ENCODE measurements at regions not wholly inside any gene's neighbourhood (a gene's known extent, or its start where the extent isn't known, plus 50 kb on each side); places are given as distances from the start of the nearest gene placed in this dataset.
"Not testable (repeated sequence)": the region's sequence is repeated elsewhere in the genome, so short reads cannot be mapped to it uniquely, and the experiment has no call there.

DNA sequence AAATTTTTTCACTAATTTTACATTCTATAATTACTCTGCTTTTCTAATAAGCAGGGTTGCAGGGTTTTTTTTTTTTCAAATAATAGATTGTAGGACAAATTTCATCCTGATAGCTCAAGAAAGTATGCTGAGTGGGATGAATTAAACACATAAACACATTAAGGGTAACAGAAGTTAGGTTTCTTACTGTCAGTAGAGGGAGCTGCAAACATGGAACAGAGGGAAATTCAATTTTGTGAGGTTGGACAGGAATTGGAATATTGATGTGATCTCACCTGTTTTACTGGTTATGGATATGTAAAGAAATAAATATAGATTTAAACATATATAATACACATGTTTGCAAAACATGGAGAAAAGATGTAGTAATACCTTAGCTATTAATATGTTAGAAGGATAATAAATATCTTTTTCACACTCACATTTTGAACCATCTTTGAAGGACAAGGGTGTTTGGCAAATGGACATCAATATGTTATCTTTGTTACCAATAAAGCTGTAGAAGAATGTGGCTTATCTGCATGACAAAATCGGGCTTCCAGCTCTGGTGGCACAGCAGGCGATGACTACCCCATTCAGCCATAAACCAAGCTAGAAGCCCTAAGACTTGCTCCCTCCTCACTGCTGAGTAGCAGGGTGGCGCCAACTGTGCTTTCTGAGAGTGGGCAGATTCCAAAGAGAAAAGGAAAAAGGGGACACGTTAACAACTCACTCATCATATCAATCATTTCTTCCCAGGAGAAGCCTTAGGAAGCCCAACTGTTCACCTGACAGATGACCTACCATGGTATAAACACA lies 1257.4 kb downstream of the GATA3 start:
- H3K9me3 ChIP-seq (ENCODE audit: control insufficient read depth in 2 of 2, insufficient read depth in 1 of 2, low read depth in 1 of 2, low read length in 1 of 2), result peaks cover 0 to 2% of the 10 kb centered on the region in 2 donors
- H3K27me3 ChIP-seq (ENCODE audit: control insufficient read depth in 1 of 2, insufficient read depth in 2 of 2, low read length in 2 of 2), result no peaks in the 10 kb centered on the region
- H3K36me3 ChIP-seq (ENCODE audit: control insufficient read depth in 2 of 2, insufficient read depth in 2 of 2, low read length in 1 of 2), result no peaks in the 10 kb centered on the region
- no peak overlapping the region for H3K4me3 ChIP-seq (ENCODE audit: low read depth in 1 of 2, low read length in 2 of 2)
- WGBS, 2 donors, result 69 to 80% methylated on average over 4 of the region's 4 CpGs
- H3K4me1 ChIP-seq (ENCODE audit: control insufficient read depth in 2 of 2, insufficient read depth in 2 of 2, low read length in 1 of 2), result no peaks in the 10 kb centered on the region
- no peak overlapping the region for H3K27ac ChIP-seq (ENCODE audit: low read depth in 2 of 2, low read length in 1 of 2)

DNA sequence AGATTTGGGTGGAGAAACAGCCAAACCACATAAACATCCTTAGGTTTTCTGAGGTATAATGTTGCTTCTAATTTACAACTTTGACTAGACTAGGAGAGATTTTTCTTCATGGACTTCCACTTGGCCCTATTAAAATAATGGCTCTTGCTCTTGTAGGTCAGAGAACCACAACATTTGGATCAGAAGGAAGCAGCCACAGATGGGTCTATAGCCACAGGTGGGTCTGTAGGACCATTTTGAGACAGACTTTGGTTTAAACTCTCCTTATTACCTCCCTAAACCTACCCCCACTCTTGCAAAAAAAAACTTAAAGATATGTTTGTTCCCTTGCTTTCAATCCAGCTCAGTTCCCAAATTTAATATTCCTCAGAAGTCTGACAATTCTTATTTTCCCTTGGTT lies 1260.8 kb downstream of the GATA3 start:
- Histone ChIP-seq H3K9me3 (ENCODE audit: control insufficient read depth in 2 of 2, insufficient read depth in 1 of 2, low read depth in 1 of 2, low read length in 1 of 2) (peaks cover 0 to 2% of the 10 kb centered on the region in 2 donors), H3K4me1 (ENCODE audit: control insufficient read depth in 2 of 2, insufficient read depth in 2 of 2, low read length in 1 of 2) (no peaks in the 10 kb centered on the region), H3K36me3 (ENCODE audit: control insufficient read depth in 2 of 2, insufficient read depth in 2 of 2, low read length in 1 of 2) (no peaks in the 10 kb centered on the region), H3K27me3 (ENCODE audit: control insufficient read depth in 1 of 2, insufficient read depth in 2 of 2, low read length in 2 of 2) (no peaks in the 10 kb centered on the region), H3K27ac (ENCODE audit: low read depth in 2 of 2, low read length in 1 of 2) (no peak overlapping the region), H3K4me3 (ENCODE audit: low read depth in 1 of 2, low read length in 2 of 2) (no peak overlapping the region)

DNA sequence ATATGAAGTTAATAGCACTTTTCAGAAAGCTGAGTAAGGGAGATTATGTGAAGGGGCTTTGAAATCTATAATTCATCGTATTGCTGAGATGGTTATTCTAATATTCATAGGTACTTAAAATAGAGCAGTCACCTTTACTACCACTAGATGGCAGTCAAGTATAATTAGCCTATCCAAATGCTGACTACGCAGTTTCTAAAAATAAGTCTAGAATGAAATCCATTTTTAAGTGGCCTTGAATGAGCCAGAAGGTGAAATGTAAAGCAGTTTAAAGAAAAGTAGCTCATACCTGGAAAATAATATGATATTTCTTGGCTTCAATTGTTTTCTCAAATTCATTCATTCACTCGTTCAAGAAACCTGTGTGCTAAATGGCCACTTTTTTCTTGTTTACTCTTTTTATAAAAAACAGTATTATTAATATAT lies 1277.1 kb downstream of the GATA3 start:
- 18 to 19% methylated on average over 3 of the region's 3 CpGs for WGBS, 2 donors
- Histone ChIP-seq H3K36me3 (ENCODE audit: control insufficient read depth in 2 of 2, insufficient read depth in 2 of 2, low read length in 1 of 2) (no peaks in the 10 kb centered on the region), H3K4me1 (ENCODE audit: control insufficient read depth in 2 of 2, insufficient read depth in 2 of 2, low read length in 1 of 2) (no peaks in the 10 kb centered on the region), H3K27ac (ENCODE audit: low read depth in 2 of 2, low read length in 1 of 2) (no peak overlapping the region), H3K9me3 (ENCODE audit: control insufficient read depth in 2 of 2, insufficient read depth in 1 of 2, low read depth in 1 of 2, low read length in 1 of 2) (no peaks in the 10 kb centered on the region), H3K27me3 (ENCODE audit: control insufficient read depth in 1 of 2, insufficient read depth in 2 of 2, low read length in 2 of 2) (no peaks in the 10 kb centered on the region), H3K4me3 (ENCODE audit: low read depth in 1 of 2, low read length in 2 of 2) (no peak overlapping the region)

DNA sequence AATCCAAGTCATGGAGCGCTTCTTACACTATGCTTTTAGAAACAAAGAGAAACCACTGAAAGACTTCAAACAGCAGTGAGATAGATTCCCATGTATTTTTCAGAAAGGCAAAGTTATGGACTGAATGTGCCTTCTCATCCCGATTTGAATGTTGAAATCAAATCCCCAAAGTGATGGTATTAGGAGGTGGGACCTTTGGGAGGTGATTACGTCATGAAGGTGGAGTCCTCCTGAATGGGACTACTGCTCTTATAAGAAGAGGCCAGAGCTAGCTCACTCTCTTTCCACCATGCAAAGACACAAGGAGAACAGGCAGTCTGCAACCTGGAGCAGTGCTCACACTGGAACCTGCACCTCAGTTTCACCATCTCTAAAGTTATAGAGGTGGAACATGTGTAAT lies 1279.8 kb downstream of the GATA3 start:
- Histone ChIP-seq H3K4me3 (ENCODE audit: low read depth in 1 of 2, low read length in 2 of 2) (no peak overlapping the region), H3K4me1 (ENCODE audit: control insufficient read depth in 2 of 2, insufficient read depth in 2 of 2, low read length in 1 of 2) (no peaks in the 10 kb centered on the region), H3K27ac (ENCODE audit: low read depth in 2 of 2, low read length in 1 of 2) (no peak overlapping the region), H3K9me3 (ENCODE audit: control insufficient read depth in 2 of 2, insufficient read depth in 1 of 2, low read depth in 1 of 2, low read length in 1 of 2) (no peaks in the 10 kb centered on the region), H3K27me3 (ENCODE audit: control insufficient read depth in 1 of 2, insufficient read depth in 2 of 2, low read length in 2 of 2) (no peaks in the 10 kb centered on the region), H3K36me3 (ENCODE audit: control insufficient read depth in 2 of 2, insufficient read depth in 2 of 2, low read length in 1 of 2) (no peaks in the 10 kb centered on the region)
- 85 to 89% methylated on average over 3 of the region's 3 CpGs for WGBS, 2 donors

DNA sequence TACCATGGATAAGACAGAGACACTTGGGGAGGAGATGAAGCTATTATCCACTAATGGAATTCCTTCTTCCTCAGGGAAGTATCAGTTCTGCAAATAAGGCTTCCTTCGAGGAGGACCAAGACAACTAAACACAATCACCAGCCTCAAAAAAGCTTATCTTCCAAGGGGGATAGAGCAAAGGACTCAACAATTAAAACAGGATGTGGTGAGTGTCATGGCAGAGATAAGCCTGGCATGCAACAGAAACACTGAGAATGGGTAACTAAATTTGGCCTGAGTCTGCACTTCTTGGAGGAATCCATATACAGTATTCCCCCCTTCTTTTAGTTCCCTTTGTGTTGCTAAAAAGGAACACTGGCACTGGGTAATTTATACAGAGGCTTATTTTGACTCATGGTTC lies 1285.2 kb downstream of the GATA3 start:
- no peak overlapping the region for H3K27ac ChIP-seq (ENCODE audit: low read depth in 2 of 2, low read length in 1 of 2)
- no peaks in the 10 kb centered on the region for H3K36me3 ChIP-seq (ENCODE audit: control insufficient read depth in 2 of 2, insufficient read depth in 2 of 2, low read length in 1 of 2)
- H3K27me3 ChIP-seq (ENCODE audit: control insufficient read depth in 1 of 2, insufficient read depth in 2 of 2, low read length in 2 of 2), result no peaks in the 10 kb centered on the region
- no peaks in the 10 kb centered on the region for H3K4me1 ChIP-seq (ENCODE audit: control insufficient read depth in 2 of 2, insufficient read depth in 2 of 2, low read length in 1 of 2)
- no peak overlapping the region for H3K4me3 ChIP-seq (ENCODE audit: low read depth in 1 of 2, low read length in 2 of 2)
- H3K9me3 ChIP-seq (ENCODE audit: control insufficient read depth in 2 of 2, insufficient read depth in 1 of 2, low read depth in 1 of 2, low read length in 1 of 2), result no peaks in the 10 kb centered on the region
- 22 to 38% methylated on average over 1 of the region's 1 CpG for WGBS, 2 donors

DNA sequence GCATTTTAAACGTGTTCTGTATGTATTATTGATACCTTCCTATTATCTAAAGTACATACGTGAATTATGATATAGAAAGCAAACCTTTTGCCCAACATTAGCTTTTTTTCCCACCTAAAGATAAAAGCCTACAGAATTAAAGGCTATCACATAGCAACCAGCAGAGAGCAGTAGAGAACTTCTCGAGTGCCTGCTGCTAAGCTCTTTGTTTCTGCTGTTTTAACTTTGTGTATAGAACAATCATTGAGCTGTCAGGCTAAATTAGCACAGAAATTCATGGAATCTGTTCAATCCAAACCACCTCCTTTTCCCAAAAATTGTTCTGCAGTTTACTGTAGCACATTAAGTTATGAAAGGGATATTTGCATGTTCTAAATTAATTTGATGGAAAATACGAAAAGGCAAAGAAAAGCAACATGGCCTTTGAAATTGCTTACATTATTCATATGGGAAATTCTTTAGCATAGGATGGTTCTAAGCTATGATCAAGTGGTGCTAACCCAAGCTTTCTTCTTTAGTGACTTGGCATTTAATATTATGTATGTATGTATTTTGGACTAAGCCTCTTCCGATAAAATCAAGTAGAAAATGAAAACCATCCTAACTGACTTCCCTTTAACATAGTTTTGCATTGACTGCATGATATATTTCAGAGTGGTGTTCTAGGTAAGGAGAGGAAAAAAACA lies 1288.5 kb downstream of the GATA3 start:
- H3K4me1 ChIP-seq (ENCODE audit: control insufficient read depth in 2 of 2, insufficient read depth in 2 of 2, low read length in 1 of 2), result no peaks in the 10 kb centered on the region
- H3K27me3 ChIP-seq (ENCODE audit: control insufficient read depth in 1 of 2, insufficient read depth in 2 of 2, low read length in 2 of 2), result no peaks in the 10 kb centered on the region
- no peaks in the 10 kb centered on the region for H3K36me3 ChIP-seq (ENCODE audit: control insufficient read depth in 2 of 2, insufficient read depth in 2 of 2, low read length in 1 of 2)
- no peak overlapping the region for H3K4me3 ChIP-seq (ENCODE audit: low read depth in 1 of 2, low read length in 2 of 2)
- WGBS, 2 donors, result 36 to 37% methylated on average over 5 of the region's 5 CpGs
- H3K9me3 ChIP-seq (ENCODE audit: control insufficient read depth in 2 of 2, insufficient read depth in 1 of 2, low read depth in 1 of 2, low read length in 1 of 2), result no peaks in the 10 kb centered on the region
- H3K27ac ChIP-seq (ENCODE audit: low read depth in 2 of 2, low read length in 1 of 2), result no peak overlapping the region

DNA sequence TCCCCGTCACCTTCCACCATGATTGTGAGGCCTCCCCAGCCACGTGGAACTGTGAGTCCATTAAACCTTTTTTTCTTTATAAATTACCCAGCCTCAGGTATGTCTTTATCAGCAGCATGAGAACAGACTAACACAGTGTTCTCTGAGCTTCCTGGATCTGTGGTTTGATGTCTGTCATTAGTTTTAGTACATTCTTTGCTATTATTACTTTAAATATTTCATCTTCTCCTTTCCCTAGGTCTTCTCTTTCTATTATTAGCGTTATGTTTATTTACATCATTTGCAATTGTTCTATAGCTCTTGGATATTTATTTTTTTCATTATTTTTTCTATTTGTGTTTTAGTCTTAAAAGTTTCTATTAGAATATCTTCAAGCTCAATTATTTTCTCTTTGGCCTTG lies 1293.4 kb downstream of the GATA3 start:
- not testable (repeated sequence) for H3K4me3 ChIP-seq (ENCODE audit: low read depth in 1 of 2, low read length in 2 of 2); H3K36me3 ChIP-seq (ENCODE audit: control insufficient read depth in 2 of 2, insufficient read depth in 2 of 2, low read length in 1 of 2); H3K4me1 ChIP-seq (ENCODE audit: control insufficient read depth in 2 of 2, insufficient read depth in 2 of 2, low read length in 1 of 2); H3K27ac ChIP-seq (ENCODE audit: low read depth in 2 of 2, low read length in 1 of 2); H3K9me3 ChIP-seq (ENCODE audit: control insufficient read depth in 2 of 2, insufficient read depth in 1 of 2, low read depth in 1 of 2, low read length in 1 of 2); H3K27me3 ChIP-seq (ENCODE audit: control insufficient read depth in 1 of 2, insufficient read depth in 2 of 2, low read length in 2 of 2)
- 83% methylated on average over 3 of the region's 3 CpGs for WGBS, 2 donors

DNA sequence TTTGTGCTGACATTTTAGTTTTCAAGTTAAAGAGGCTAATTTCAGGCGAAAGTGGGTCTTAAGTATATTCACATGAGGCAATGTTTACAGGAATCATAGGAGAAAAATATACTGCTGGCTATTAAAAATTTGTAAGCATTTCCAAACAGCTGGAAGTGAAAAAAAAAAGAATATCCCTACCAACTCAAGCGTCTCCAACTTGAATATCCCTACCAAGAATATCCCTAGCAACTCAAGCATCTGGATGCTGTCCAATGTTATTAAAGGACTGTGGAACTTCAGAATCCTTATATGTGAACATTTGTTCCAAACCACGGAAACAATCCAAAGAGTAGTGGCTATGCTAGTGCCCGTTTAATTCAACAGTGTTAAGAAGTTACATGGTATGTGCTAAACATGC lies 1303.0 kb downstream of the GATA3 start:
- no peaks in the 10 kb centered on the region for H3K36me3 ChIP-seq (ENCODE audit: control insufficient read depth in 2 of 2, insufficient read depth in 2 of 2, low read length in 1 of 2)
- no peak overlapping the region for H3K4me3 ChIP-seq (ENCODE audit: low read depth in 1 of 2, low read length in 2 of 2)
- no peak overlapping the region for H3K27ac ChIP-seq (ENCODE audit: low read depth in 2 of 2, low read length in 1 of 2)
- WGBS, 2 donors, result 52 to 69% methylated on average over 4 of the region's 4 CpGs
- peaks cover 0 to 2% of the 10 kb centered on the region in 2 donors for H3K9me3 ChIP-seq (ENCODE audit: control insufficient read depth in 2 of 2, insufficient read depth in 1 of 2, low read depth in 1 of 2, low read length in 1 of 2)
- H3K27me3 ChIP-seq (ENCODE audit: control insufficient read depth in 1 of 2, insufficient read depth in 2 of 2, low read length in 2 of 2), result no peaks in the 10 kb centered on the region
- no peaks in the 10 kb centered on the region for H3K4me1 ChIP-seq (ENCODE audit: control insufficient read depth in 2 of 2, insufficient read depth in 2 of 2, low read length in 1 of 2)

DNA sequence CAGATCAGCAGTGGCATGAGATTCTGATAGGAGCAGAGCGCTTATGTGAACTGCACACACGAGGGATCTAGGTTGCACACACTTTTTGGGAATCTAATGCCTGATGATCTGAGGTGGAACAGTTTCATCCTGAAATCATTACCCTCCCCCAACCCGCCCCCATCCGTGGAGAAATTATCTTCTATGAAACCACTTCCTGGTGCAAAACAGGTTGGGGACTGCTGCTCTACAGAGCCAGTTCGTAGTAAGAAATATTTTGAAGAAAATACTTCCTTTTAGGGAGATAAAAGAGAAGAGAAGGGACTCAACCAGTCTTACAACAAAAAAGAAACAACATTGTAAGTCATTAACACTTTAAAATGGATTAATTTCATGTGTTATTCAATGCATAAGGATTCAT lies 1308.2 kb downstream of the GATA3 start:
- WGBS, 2 donors, result 62 to 66% methylated on average over 5 of the region's 5 CpGs
- H3K9me3 ChIP-seq (ENCODE audit: control insufficient read depth in 2 of 2, insufficient read depth in 1 of 2, low read depth in 1 of 2, low read length in 1 of 2), result no peaks in the 10 kb centered on the region

DNA sequence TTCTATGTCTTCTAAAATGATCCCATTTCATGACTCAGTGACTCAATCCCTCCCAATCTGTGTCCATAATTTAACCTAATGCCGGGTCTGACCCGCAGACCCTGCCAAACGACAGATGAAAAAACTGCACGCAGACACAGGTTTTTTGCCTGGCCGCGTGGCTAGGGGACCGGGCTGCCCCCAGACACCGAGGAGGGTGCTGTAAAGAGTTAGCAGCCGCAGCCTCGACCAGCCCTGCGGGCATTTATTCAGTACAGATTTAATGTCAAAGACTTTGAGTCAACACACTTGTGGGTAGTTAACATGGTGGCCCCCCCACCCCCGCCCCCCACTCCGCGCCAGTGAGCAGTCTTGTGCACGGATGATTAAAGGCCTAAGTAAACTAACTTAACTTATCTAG lies 1324.7 kb downstream of the GATA3 start:
- WGBS, 2 donors, result 92% methylated on average over 15 of the region's 15 CpGs

More for the DNA sequence above, 1308.2 kb downstream of the GATA3 start:
- H3K27me3 ChIP-seq (ENCODE audit: control insufficient read depth in 1 of 2, insufficient read depth in 2 of 2, low read length in 2 of 2), result no peaks in the 10 kb centered on the region
- no peak overlapping the region for H3K27ac ChIP-seq (ENCODE audit: low read depth in 2 of 2, low read length in 1 of 2)
- no peaks in the 10 kb centered on the region for H3K4me1 ChIP-seq (ENCODE audit: control insufficient read depth in 2 of 2, insufficient read depth in 2 of 2, low read length in 1 of 2)
- H3K36me3 ChIP-seq (ENCODE audit: control insufficient read depth in 2 of 2, insufficient read depth in 2 of 2, low read length in 1 of 2), result no peaks in the 10 kb centered on the region
- no peak overlapping the region for H3K4me3 ChIP-seq (ENCODE audit: low read depth in 1 of 2, low read length in 2 of 2)

More for the DNA sequence above, 1324.7 kb downstream of the GATA3 start:
- H3K4me3 ChIP-seq (ENCODE audit: low read depth in 1 of 2, low read length in 2 of 2), result no peak overlapping the region
- no peaks in the 10 kb centered on the region for H3K27me3 ChIP-seq (ENCODE audit: control insufficient read depth in 1 of 2, insufficient read depth in 2 of 2, low read length in 2 of 2)
- H3K9me3 ChIP-seq (ENCODE audit: control insufficient read depth in 2 of 2, insufficient read depth in 1 of 2, low read depth in 1 of 2, low read length in 1 of 2), result no peaks in the 10 kb centered on the region
- no peak overlapping the region for H3K27ac ChIP-seq (ENCODE audit: low read depth in 2 of 2, low read length in 1 of 2)
- no peaks in the 10 kb centered on the region for H3K4me1 ChIP-seq (ENCODE audit: control insufficient read depth in 2 of 2, insufficient read depth in 2 of 2, low read length in 1 of 2)
- no peaks in the 10 kb centered on the region for H3K36me3 ChIP-seq (ENCODE audit: control insufficient read depth in 2 of 2, insufficient read depth in 2 of 2, low read length in 1 of 2)

Data from esophagus (tissue), 2 donors.